COLO668 (cell line): ENCODE measurements at regions not wholly inside any gene's neighbourhood (a gene's known extent, or its start where the extent isn't known, plus 50 kb on each side); places are given as distances from the start of the nearest gene placed in this dataset.
"Not testable (repeated sequence)": the region's sequence is repeated elsewhere in the genome, so short reads cannot be mapped to it uniquely, and the experiment has no call there.

Experiments
- DNase-seq: peaks from one replicate; lab custom pipeline; 2025; ENCODE audit not compliant: unreplicated experiment; lab: John Stamatoyannopoulos, UW

DNA sequence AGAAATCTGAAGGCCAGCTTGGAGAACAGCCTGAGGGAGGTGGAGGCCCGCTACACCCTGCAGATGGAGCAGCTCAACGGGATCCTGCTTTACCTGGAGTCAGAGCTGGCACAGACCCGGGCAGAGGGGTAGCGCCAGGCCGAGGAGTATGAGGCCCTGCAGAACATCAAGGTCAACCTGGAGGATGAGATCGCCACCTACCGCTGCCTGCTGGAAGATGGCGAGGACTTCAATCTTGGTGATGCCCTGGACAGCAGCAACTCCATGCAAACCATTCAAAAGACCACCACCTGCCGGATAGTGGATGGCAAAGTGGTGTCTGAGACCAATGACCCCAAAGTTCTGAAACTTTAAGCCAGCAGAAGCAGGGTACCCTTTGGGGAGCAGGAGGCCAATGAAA, 318.4 kb downstream of the ZFHX3 start:
- not testable (repeated sequence) for DNase-seq

DNA sequence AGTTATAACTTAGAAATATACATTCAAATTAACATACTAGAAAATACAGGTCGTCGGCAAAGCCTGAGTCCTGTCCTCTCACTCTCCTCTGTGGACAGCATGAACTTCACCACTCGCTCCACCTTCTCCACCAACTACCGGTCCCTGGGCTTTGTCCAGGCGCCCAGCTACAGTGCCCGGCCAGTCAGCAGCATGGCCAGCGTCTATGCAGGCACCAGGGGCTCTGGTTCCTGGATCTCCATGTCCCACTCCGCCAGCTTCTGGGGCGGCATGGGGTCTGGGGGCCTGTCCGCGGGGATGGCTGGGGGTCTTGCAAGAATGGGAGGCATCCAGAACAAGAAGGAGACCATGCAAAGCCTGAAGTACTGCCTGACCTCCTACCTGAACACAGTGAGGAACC, 319.4 kb downstream of the ZFHX3 start:
- no peak for DNase-seq

DNA sequence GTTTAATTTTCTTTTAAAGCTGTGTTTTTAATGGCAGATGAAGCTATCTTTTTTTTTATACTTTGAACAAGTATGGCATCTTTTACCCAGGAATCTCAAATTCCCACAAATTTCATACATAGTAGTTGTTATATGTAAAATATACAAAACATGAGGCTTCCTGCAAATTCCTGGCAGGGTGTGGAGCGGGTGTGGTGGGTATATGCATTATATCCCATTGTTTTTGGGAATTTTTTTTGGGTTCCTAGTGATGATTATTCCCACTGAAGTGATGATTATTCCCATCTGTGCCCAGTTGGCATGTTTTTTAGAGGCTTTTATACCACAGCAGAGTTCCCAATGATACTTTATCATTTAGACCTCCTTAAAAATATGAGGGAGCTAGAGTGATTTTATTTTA, 320.4 kb downstream of the ZFHX3 start:
- DNase-seq: no peak

DNA sequence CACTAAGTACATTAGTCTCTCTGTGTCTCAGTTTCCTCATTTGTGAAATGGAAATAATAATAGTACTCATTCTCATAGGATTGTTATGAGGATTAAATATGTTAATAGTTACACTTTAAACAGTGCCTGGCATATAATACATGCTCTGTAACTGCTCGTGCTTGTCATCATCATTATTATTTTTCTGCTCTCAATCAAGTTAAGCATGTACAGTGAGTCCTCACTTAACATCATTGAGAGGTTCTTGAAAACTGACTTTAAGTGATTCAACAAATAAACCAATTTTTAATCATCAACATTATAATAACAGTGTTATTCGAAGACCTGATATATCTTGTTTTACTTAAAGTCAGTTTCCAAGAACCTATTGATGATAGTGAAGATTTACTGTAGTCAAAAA, 322.3 kb downstream of the ZFHX3 start:
- DNase-seq: no peak

DNA sequence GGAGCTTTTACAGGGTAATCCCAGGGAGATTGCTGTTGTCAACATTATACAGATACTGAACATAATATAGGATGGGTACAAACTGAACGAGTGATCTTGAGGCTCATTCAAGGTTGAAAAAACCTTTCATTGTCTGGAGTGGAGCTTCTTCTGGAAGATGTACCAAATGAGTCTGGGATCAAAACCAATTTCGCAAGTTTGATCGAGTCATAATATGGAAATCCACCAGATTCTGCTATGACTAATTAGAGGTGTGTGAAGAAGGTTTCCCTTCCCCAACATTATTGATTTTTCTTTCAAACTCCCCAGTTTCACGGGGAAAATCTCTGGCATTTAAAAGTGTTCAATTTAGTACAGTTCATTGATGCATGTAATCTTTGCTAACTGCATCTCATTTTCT, 324.1 kb downstream of the ZFHX3 start:
- no peak for DNase-seq

DNA sequence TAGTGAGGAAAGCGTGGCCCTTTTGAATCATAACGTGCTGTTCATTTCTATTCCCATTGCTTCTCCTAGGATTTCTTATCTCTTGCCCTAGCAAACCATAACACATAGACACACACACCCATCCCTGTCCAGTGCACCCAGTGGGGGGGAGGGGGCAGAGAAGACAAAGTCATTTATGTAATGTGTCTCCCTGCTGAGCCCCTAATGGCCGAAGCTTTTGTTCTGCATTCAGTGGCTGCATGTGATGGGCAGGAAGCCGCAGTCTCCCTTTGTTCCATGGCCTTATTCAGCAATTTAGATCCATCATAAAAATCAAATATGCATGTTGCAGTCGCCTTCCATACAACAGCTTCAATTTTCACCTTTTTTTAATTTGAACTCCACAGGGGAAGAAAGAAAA, 325.4 kb downstream of the ZFHX3 start:
- peak; percentile 71 for DNase-seq

DNA sequence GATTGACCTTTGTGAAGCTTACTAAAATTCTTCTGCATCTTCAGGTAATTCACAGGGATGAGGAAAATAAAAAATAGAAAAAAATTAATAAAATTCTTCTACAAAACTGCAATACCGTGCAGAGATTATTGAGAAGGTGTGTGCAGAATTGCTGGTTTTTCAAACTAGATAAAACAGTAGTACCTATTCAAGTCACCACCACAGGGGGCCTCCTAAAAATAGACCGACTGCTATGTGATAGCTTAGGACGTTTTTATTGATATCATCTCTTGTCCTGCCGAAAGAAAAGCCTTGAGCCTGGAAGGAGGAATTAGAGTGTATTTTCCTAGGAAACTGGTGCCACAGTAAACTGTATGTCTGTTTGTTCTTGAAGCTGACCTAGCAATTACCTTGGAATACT, 325.9 kb downstream of the ZFHX3 start:
- DNase-seq: no peak

DNA sequence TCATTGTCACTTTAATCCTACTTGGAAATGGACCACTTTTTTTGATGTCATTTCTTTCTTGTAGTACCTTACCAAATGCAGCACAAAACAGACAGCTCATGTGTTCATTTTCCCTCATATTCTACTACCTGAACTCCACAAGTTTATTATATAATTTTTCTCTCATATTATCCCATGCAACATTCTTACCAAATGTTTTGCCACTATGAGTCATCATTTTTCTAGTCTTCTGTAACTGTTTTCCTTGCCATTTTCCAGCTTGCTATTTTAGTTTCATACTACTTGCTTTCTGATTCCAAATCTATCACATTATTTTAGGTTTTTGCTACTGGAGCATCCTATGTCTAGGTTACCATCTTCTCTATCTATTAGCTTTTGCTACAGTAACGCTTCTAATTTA, 332.7 kb downstream of the ZFHX3 start:
- no peak for DNase-seq

DNA sequence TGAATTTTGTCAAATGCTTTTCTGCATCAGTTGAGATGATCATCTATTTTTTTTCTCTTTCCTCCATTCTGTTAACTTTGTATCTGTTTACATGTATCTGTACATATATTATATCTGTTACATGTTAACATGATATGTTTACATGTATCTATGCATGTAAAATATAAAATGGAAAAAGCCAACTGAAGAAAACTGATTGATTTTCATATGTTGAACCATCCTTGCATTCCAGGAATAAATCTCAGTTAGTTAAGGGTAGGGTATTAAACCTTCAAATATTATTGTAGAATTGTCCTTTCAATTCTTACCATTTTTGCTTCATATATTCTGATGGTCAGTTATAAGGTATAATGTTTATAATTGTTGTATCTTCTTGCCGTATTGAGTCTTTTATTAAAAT, 336.1 kb downstream of the ZFHX3 start:
- DNase-seq: no peak

DNA sequence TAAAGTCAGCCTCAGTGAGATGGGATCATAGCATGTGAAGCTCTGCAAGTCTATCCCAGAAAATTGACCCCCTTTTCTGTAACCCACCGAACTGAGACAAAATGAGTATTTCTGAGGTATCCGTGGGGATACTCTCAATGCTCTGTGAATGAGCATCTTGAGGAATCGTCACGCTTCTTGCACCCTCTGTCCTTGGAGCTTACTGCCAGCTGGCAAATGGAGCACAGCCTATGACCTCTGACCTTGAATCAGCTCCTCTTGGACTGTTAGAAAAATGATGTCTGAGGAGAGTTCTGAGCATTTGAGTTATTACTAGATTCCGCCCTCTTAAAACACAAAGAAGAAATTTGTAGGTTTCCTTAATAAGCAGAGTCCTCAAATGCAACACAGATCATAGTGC, 342.1 kb downstream of the ZFHX3 start:
- DNase-seq: no peak

DNA sequence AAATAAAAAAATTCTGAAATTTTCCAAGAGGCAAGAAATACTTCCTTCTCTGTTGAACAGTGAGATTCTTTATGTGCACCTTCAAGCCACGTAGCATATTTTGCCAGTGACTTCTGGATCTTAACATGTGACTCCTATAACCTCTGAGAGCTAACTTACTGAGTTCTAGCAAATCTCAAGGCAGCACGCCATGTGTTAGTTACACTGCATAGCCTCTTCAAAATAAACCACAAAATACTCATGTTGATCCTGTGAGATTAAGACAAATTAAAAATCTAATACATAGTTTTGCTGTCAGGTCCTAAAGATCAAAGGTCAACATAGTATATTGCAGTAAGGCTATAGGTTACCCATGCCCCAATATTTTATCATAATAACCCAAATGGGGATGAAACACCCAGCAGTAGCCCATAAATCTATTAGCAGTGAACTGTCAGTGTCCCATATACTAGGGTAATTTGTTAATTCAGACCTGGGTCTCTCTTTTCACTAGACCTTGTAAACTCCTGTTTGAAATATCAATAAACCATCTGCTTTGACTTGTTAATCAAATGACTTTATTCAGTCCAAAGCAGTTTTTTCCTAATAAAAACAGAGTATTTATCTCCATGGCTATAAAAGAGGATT, 343.1 kb downstream of the ZFHX3 start:
- no peak for DNase-seq

DNA sequence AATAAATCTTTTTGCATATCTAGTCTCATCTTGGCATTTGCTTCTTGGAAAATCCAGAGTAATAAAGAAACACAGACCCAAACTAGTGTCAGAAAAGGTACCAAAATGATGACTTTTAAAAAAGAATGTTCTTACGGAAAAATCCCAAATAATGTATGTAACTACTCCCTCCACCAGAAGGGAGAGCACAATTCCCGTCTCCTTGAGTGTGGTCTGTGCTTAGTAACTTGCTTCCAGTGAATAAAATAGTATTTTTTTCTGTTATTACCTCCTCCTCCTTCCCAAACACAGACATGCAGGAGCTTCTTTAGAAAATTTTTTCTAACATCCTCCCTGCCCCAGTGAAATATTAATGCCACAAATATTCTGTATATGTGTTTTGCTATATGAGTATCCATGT, 358.1 kb downstream of the ZFHX3 start:
- no peak for DNase-seq

DNA sequence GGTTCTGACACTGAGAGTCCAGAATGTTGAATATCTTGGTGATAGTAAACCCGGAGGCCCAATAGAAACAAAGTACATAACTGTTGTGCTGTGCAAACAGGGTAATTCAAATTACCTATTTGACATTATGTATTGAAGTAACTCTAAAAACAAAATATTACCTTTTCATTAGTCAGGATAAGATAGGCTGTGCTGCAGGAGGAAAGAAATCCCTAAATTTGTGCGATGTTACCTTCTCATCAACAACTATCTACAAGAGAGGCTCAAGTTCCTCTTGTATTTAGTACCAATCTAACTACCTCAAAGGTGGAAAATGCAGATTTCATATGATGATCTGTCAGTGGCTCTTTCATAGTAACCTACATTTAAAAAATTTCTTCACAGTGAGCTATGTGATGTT, 367.2 kb downstream of the ZFHX3 start:
- DNase-seq: no peak

DNA sequence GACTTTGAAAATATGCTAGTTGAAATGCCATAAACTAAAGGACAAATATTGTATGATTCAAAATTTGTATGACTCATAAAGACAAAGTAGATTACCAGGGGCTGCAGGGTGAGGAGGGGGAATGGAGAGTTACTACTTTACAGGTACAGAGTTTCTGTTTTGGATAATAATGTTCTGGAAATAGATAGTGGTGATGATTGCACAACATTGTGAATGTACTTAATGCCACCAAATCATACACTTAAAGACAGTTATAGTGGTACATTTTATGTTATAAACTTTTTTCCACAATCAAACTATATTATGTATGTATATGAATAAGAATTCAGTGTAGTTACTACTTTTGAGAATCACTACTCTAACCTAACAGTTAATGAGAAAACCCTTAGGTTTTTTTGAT, 368.1 kb downstream of the ZFHX3 start:
- DNase-seq: no peak

DNA sequence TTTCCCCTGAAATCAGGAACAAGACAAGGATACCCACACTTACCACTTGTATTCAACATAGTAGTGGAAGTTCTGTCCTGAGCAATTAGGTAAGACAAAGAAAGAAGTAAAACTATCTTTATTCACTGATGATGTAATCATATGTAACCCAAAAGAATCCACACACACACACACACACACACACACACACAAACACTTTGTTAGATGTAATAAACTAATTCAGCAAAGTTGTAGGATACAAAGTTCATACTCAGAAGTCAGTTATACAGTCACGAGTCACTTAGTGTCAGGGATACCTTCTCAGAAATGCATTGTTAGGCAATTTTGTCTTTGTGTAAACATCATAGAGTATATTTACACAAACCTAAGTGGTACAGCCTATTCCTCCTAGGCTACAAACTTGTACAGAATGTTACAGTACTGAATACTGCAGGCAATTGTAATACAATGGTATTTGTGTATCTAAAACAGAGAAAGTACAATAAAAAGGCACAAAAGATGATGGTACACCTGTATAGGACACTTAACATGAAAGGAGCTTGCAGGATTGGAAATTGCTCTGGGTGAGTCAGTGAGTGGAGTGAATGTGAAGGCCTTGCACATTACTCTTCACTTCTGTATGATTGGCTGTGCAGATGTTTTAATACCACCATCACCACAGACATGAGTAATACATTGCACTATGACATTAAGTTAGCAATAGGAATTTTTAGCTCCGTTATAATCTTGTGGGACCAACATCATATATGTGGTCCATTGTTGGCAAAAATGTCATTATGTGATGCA, 370.1 kb downstream of the ZFHX3 start:
- DNase-seq: no peak

DNA sequence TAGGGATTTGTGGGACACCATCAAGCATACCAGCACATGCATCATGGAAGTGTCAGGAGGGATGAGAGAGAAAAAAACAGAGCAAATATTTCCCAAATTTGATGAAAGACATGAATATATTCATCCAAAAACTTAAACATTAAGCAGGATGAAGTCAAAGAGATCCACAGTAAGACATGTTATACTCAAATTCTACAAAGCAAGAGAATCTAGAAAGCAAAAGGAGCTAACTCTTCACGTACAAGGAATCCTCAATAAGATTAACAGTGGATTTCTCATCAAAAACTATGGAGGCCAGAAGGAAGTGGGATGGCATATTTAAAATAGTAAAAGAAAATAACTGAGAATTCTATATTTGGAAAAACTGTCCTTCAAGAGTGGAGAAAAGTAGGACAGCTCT, 374.8 kb downstream of the ZFHX3 start:
- no peak for DNase-seq

DNA sequence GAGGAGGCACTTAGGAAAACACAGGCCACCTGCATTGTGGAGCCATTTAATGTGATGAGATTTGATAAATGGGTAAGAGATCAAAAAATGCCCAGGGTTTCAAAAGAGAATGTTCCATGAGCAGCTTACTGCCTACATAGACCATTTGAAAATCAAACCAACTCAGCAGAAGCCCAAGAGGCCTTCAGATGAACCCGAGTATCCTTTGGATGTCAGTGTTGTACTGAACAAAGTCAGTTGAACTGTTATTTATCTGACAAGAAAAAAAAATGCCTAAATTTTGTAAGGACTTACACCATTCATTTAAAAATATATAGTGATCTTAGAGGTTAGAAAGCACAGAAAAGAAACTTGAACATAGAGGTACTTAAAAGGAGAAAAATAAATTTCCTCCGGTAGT, 381.7 kb downstream of the ZFHX3 start:
- no peak for DNase-seq

DNA sequence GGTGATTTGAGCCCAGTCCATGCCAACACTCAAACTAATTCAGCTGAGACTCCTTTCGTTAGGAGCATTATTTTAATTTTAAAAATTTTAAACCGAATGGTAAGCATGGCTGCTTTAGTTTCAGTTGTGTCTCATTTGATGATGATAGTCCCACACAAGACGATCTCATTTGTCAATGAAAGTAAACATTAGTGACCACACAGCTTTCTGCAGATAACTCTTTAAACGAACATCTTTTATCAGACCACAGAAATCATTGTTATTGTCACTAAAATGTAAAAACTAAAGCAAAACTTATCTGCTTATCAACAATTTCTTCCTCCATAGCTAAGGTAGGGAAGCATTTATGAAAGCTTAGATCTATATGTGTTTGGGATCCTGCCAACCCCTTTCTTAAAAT, 382.2 kb downstream of the ZFHX3 start:
- no peak for DNase-seq

DNA sequence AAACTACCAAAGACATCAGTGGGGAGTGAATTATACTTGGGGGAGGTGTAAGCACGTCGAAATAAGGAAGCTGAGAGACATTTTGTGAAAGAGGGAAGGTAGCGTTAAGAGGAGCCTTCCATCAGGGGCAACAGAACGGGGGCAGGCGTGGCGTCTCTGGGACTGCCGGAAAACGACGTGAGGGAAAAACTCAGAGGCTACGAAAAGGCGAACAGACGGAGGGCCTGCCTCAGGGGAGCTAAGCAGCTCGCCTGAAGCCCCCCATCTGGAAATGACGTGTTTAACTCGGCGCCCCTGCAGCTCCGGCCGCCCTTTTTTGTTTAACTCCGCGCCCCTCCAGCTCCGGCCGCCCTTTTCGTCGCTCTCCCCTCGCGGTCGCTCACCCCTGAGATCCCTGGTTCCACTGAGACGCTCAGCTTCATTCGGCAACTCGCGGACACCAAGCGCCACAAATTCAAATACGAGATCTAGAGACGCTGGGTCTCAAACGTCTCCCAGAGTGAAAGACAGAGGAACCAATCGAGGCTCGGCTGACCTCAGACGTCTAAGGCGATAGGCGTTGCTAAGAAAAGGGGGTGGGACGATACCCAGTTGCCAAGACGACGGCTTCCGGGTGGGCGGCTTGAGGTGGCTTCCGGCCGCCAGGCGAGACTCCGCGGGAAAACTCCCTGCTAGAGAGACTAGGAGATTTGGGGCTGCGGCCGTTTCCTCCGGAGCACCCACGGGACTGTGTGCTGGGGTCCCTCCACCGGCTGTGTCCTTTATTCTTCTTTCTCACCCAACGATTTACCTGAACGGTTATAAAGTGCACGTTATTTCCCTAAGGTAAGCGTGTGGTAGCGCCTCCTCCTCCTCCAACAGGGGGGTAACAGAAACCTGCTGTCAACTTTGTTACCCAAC, 383.2 kb downstream of the ZFHX3 start:
- peak; percentile 98 for DNase-seq

DNA sequence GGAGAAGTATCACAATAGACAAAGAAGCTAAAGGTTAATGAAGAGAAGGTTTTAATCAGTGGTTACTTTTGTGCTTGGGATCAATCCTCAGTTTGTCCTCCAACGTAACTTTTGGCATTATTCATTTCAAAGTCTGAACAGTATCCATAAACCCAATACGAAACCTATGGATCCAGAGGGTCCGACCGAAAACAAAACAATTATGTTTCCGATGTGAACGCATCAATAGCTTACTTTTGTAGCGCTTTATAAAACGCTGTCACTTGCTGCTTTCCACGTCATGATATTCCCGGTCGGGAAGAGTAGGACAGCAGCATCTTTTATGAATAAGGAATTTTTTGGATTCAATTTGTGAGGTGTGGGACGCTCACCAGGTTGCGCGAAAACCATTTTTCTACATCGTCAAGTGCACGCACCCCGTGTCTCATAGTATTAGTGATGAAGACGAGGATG, 383.8 kb downstream of the ZFHX3 start:
- DNase-seq: peak; percentile 26

DNA sequence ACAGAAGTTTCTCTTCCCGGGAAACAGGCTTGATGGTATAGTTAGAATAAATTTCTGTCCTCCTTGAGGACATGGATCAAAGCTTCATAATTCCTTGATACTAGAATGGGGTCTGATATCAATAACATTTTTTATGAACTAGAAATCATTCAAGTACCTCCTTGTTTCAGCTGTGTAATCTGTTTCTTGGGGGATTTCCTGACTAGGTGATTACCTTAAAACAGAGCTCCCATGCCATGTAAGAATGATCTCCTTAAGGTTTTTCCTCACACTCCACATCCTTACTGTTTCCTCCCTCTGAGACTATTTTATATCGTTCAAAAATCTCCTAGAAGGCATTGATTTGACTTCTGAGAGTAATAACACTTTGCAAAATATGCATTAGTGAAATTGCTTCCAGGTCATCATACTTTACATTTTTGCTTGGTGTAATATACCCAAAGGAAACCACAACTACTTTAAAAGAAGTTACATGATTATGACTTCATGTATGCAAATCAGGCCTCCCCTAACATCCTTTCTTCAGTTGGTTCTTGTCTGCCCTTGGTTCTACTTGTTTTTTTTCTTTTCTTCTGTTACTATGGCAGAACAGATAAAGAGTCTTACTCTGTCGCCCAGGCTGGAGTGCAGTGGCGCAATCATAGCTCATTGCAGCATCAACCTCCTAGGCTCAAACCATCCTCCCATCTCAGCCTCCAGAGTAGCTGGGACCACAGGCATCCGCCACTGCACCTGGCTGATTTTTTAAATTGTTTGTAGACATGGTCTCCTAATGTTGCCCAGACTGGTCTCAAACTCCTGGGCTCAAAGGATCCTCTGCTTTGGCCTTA, 388.8 kb downstream of the ZFHX3 start:
- no peak for DNase-seq
